ENCODE measurements at regions not wholly inside any gene's neighbourhood (a gene's known extent, or its start where the extent isn't known, plus 50 kb on each side); places are given as distances from the start of the nearest gene placed in this dataset.

- TF ChIP-seq ZBTB7A (IDR thresholded peaks at IDR 0.05; ENCODE audit: low read depth), result no peak
- TF ChIP-seq YY1 (IDR thresholded peaks at IDR 0.05; ENCODE audit: low read depth), result no peak
- no peak for TF ChIP-seq TEAD4 (IDR thresholded peaks at IDR 0.05)
- TF ChIP-seq RAD21 (IDR thresholded peaks at IDR 0.05; ENCODE audit: low read depth), result peak; percentile 74
- 0 out of 2 replicates have a peak, but pooled peaks have one; percentile 22 for TF ChIP-seq TCF12 (IDR thresholded peaks at IDR 0.05; ENCODE audit: low read depth)
- TF ChIP-seq EGR1 (IDR thresholded peaks at IDR 0.05), result no peak
- no peak for TF ChIP-seq USF1 (IDR thresholded peaks at IDR 0.05)
- no peak for TF ChIP-seq NFIC (IDR thresholded peaks at IDR 0.05)
Measured at GRCh38 chr3:186487819-186488218, 56.4 kb downstream of the CRYGS start.

GRCh38 chr3:186487037-186487436 is 57.1 kb downstream of the CRYGS start:
- TF ChIP-seq TEAD4 (IDR thresholded peaks at IDR 0.05), result 0 out of 2 replicates have a peak, but pooled peaks have one; percentile 16
- TF ChIP-seq NFIC (IDR thresholded peaks at IDR 0.05), result no peak
- no peak for TF ChIP-seq EP300 (IDR thresholded peaks at IDR 0.05; ENCODE audit: borderline replicate concordance)

GRCh38 chr3:186483611-186484340 is 60.4 kb downstream of the CRYGS start:
- TF ChIP-seq TAF1 (IDR thresholded peaks at IDR 0.05; ENCODE audit: low read depth) (no peak), CREB1 (IDR thresholded peaks at IDR 0.05; ENCODE audit: low read depth) (no peak)

GRCh38 chr3:186481526-186481925 is 62.7 kb downstream of the CRYGS start:
- TF ChIP-seq REST (IDR thresholded peaks at IDR 0.05; ENCODE audit: low read depth), result no peak; the same call in 1 of the 2 replicates
- no peak for TF ChIP-seq TAF1 (IDR thresholded peaks at IDR 0.05; ENCODE audit: low read depth)
- no peak for TF ChIP-seq YY1 (IDR thresholded peaks at IDR 0.05; ENCODE audit: low read depth)
- no peak for TF ChIP-seq TCF12 (IDR thresholded peaks at IDR 0.05; ENCODE audit: low read depth)
- TF ChIP-seq USF1 (IDR thresholded peaks at IDR 0.05), result no peak
- TF ChIP-seq TEAD4 (IDR thresholded peaks at IDR 0.05), result no peak
- no peak for TF ChIP-seq MAX (IDR thresholded peaks at IDR 0.05)
- no peak for TF ChIP-seq EP300 (IDR thresholded peaks at IDR 0.05; ENCODE audit: borderline replicate concordance)
- TF ChIP-seq NFIC (IDR thresholded peaks at IDR 0.05), result no peak
- no peak for TF ChIP-seq FOXM1 (IDR thresholded peaks at IDR 0.05; ENCODE audit: borderline replicate concordance, low read depth)
- TF ChIP-seq CREB1 (IDR thresholded peaks at IDR 0.05; ENCODE audit: low read depth), result no peak
- TF ChIP-seq RAD21 (IDR thresholded peaks at IDR 0.05; ENCODE audit: low read depth), result no peak

- TF ChIP-seq YY1 (IDR thresholded peaks at IDR 0.05; ENCODE audit: low read depth), result no peak
- no peak for TF ChIP-seq FOXM1 (IDR thresholded peaks at IDR 0.05; ENCODE audit: borderline replicate concordance, low read depth)
- no peak for TF ChIP-seq RAD21 (IDR thresholded peaks at IDR 0.05; ENCODE audit: low read depth)
- TF ChIP-seq CREB1 (IDR thresholded peaks at IDR 0.05; ENCODE audit: low read depth), result no peak
- no peak for TF ChIP-seq CEBPB (IDR thresholded peaks at IDR 0.05)
Measured at GRCh38 chr3:186477876-186478275, 66.3 kb downstream of the CRYGS start.

GRCh38 chr3:186477033-186477432 is 67.1 kb downstream of the CRYGS start:
- TF ChIP-seq RAD21 (IDR thresholded peaks at IDR 0.05; ENCODE audit: low read depth) (no peak), EGR1 (IDR thresholded peaks at IDR 0.05) (no peak), MAX (IDR thresholded peaks at IDR 0.05) (no peak), YY1 (IDR thresholded peaks at IDR 0.05; ENCODE audit: low read depth) (no peak), CEBPB (IDR thresholded peaks at IDR 0.05) (no peak), CREB1 (IDR thresholded peaks at IDR 0.05; ENCODE audit: low read depth) (no peak), ZBTB7A (IDR thresholded peaks at IDR 0.05; ENCODE audit: low read depth) (no peak), FOXM1 (IDR thresholded peaks at IDR 0.05; ENCODE audit: borderline replicate concordance, low read depth) (no peak), TCF12 (IDR thresholded peaks at IDR 0.05; ENCODE audit: low read depth) (no peak)

GRCh38 chr3:186476541-186476940 is 67.6 kb downstream of the CRYGS start:
- TF ChIP-seq MAX (IDR thresholded peaks at IDR 0.05), result no peak
- no peak for TF ChIP-seq YY1 (IDR thresholded peaks at IDR 0.05; ENCODE audit: low read depth)
- no peak for TF ChIP-seq NFIC (IDR thresholded peaks at IDR 0.05)
- TF ChIP-seq TAF1 (IDR thresholded peaks at IDR 0.05; ENCODE audit: low read depth), result no peak
- no peak for TF ChIP-seq EP300 (IDR thresholded peaks at IDR 0.05; ENCODE audit: borderline replicate concordance)
- TF ChIP-seq TCF12 (IDR thresholded peaks at IDR 0.05; ENCODE audit: low read depth), result no peak
- TF ChIP-seq CREB1 (IDR thresholded peaks at IDR 0.05; ENCODE audit: low read depth), result no peak
- no peak for TF ChIP-seq TEAD4 (IDR thresholded peaks at IDR 0.05)
- TF ChIP-seq EGR1 (IDR thresholded peaks at IDR 0.05), result no peak

GRCh38 chr3:186476044-186476468 is 68.1 kb downstream of the CRYGS start:
- no peak for TF ChIP-seq NFIC (IDR thresholded peaks at IDR 0.05)
- no peak for TF ChIP-seq EP300 (IDR thresholded peaks at IDR 0.05; ENCODE audit: borderline replicate concordance)
- TF ChIP-seq MAX (IDR thresholded peaks at IDR 0.05), result no peak
- no peak for TF ChIP-seq CEBPB (IDR thresholded peaks at IDR 0.05)
- no peak for TF ChIP-seq CREB1 (IDR thresholded peaks at IDR 0.05; ENCODE audit: low read depth)
